Astrocyte (in vitro differentiated cells and primary cell): ENCODE measurements at regions not wholly inside any gene's neighbourhood (a gene's known extent, or its start where the extent isn't known, plus 50 kb on each side); places are given as distances from the start of the nearest gene placed in this dataset.

Experiments
- DNase-seq: peaks from one replicate; pipeline ENCODE4 v3.0.0-alpha.2; 2010; ENCODE audit warnings: low read depth
- FAIRE-seq: peaks from 2 replicates; lab custom pipeline; 2011; peaks lifted over from hg19 to GRCh38; lab: Jason Lieb, UNC
- H2AFZ ChIP-seq: 2 replicates; pipeline ENCODE4 v1.6.0; 2012; ENCODE audit warnings: low read depth, low read length, inconsistent platforms
- H3K27ac ChIP-seq: 2 replicates; pipeline ENCODE4 v1.5.1; 2011; ENCODE audit warnings: low read depth, low read length, inconsistent platforms
- H3K27me3 ChIP-seq: 2 replicates; pipeline ENCODE4 v1.6.0; 2011; ENCODE audit warnings: low read length, inconsistent platforms; ENCODE audit not compliant: insufficient read depth
- H3K36me3 ChIP-seq: 2 replicates; pipeline ENCODE4 v1.5.1; 2011; ENCODE audit warnings: low read length, inconsistent platforms; ENCODE audit not compliant: insufficient read depth
- H3K4me1 ChIP-seq: 2 replicates; pipeline ENCODE4 v1.5.1; 2011; ENCODE audit warnings: low read length, inconsistent platforms; ENCODE audit not compliant: insufficient read depth
- H3K4me2 ChIP-seq: 2 replicates; pipeline ENCODE4 v1.6.0; 2012; ENCODE audit warnings: low read length, inconsistent platforms
- H3K4me3 ChIP-seq: 2 replicates; pipeline ENCODE4 v1.5.1; 2011; ENCODE audit warnings: low read depth, mild to moderate bottlenecking, low read length, inconsistent platforms; ENCODE audit not compliant: insufficient read depth
- H3K79me2 ChIP-seq: 2 replicates; pipeline ENCODE4 v1.6.0; 2012; ENCODE audit warnings: mild to moderate bottlenecking, low read length, inconsistent platforms; ENCODE audit not compliant: insufficient read depth
- H3K9ac ChIP-seq: 2 replicates; pipeline ENCODE4 v1.6.0; 2012; ENCODE audit warnings: mild to moderate bottlenecking, low read length, inconsistent platforms
- H3K9me3 ChIP-seq: 2 replicates; pipeline ENCODE4 v1.5.1; 2012; ENCODE audit warnings: low read depth, mild to moderate bottlenecking, low read length, inconsistent platforms; ENCODE audit not compliant: insufficient read depth
- H4K20me1 ChIP-seq: 2 replicates; pipeline ENCODE4 v1.6.0; 2012; ENCODE audit warnings: low read length, inconsistent platforms; ENCODE audit not compliant: insufficient read depth
- H3K27ac Mint-ChIP-seq: one replicate; pipeline ENCODE4 v1.8.0; 2021; ENCODE audit warnings: mild to moderate bottlenecking, mixed read lengths; ENCODE audit not compliant: unreplicated experiment
- H3K27me3 Mint-ChIP-seq: one replicate; pipeline ENCODE4 v1.8.0; 2021; ENCODE audit warnings: low read depth, mixed read lengths; ENCODE audit not compliant: unreplicated experiment
- H3K36me3 Mint-ChIP-seq: one replicate; pipeline ENCODE4 v1.8.0; 2021; ENCODE audit warnings: low read depth, mixed read lengths; ENCODE audit not compliant: unreplicated experiment
- H3K4me1 Mint-ChIP-seq: one replicate; pipeline ENCODE4 v1.8.0; 2021; ENCODE audit warnings: low read depth, mixed read lengths; ENCODE audit not compliant: unreplicated experiment
- H3K4me3 Mint-ChIP-seq: one replicate; pipeline ENCODE4 v1.8.0; 2021; ENCODE audit warnings: mild to moderate bottlenecking, moderate library complexity, mixed read lengths; ENCODE audit not compliant: unreplicated experiment
- H3K9me3 Mint-ChIP-seq: one replicate; pipeline ENCODE4 v1.8.0; 2021; ENCODE audit warnings: mild to moderate bottlenecking, mixed read lengths; ENCODE audit not compliant: unreplicated experiment
- CTCF ChIP-seq: IDR thresholded peaks from 2 replicates; pipeline ENCODE4 v1.5.1; 2011; ENCODE audit warnings: low read depth, mild to moderate bottlenecking, inconsistent platforms, low read length, moderate library complexity; ENCODE audit not compliant: insufficient read depth
- EZH2 ChIP-seq: IDR thresholded peaks from 2 replicates; pipeline ENCODE4 v1.6.1; 2012; ENCODE audit warnings: mild to moderate bottlenecking, low read length, inconsistent platforms; ENCODE audit not compliant: insufficient read depth

- no peaks in the 10 kb centered on the region for H3K36me3 ChIP-seq
- TF ChIP-seq EZH2 (no peak), CTCF (no peak)
- peaks cover 25% of the 10 kb centered on the region for H3K27me3 Mint-ChIP-seq
- no peak for DNase-seq
- FAIRE-seq: no peak
- no peak overlapping the region for H3K4me3 Mint-ChIP-seq
- H3K9me3 ChIP-seq: peaks cover 5% of the 10 kb centered on the region
- no peak overlapping the region for H2AFZ ChIP-seq
- H3K4me2 ChIP-seq: no peak overlapping the region
- no peaks in the 10 kb centered on the region for H3K79me2 ChIP-seq
- H3K9me3 Mint-ChIP-seq: peaks cover 17% of the 10 kb centered on the region
- H3K27me3 ChIP-seq: peaks cover 2% of the 10 kb centered on the region
- H3K4me1 Mint-ChIP-seq: peaks cover 2% of the 10 kb centered on the region
- H3K4me1 ChIP-seq: no peaks in the 10 kb centered on the region
- H3K9ac ChIP-seq: no peak overlapping the region
- H4K20me1 ChIP-seq: no peaks in the 10 kb centered on the region
- no peaks in the 10 kb centered on the region for H3K36me3 Mint-ChIP-seq
- no peak overlapping the region for H3K4me3 ChIP-seq
- no peak overlapping the region for H3K27ac ChIP-seq
- no peak overlapping the region for H3K27ac Mint-ChIP-seq
These were observed 288.7 kb upstream of the FOXQ1 start for GRCh38 chr6:1023229-1023628.

- Histone ChIP-seq H3K27ac (no peak overlapping the region), H4K20me1 (no peaks in the 10 kb centered on the region), H3K4me3 (no peak overlapping the region), H3K36me3 (no peaks in the 10 kb centered on the region), H2AFZ (no peak overlapping the region), H3K9me3 (peaks cover 5% of the 10 kb centered on the region), H3K4me1 (no peaks in the 10 kb centered on the region), H3K9ac (no peak overlapping the region), H3K79me2 (no peaks in the 10 kb centered on the region), H3K4me2 (no peak overlapping the region), H3K27me3 (peaks cover 4% of the 10 kb centered on the region)
- H3K27me3 Mint-ChIP-seq: peaks cover 25% of the 10 kb centered on the region
- TF ChIP-seq CTCF (no peak), EZH2 (no peak)
- no peak overlapping the region for H3K4me3 Mint-ChIP-seq
- H3K4me1 Mint-ChIP-seq: peaks cover 2% of the 10 kb centered on the region
- FAIRE-seq: no peak
- no peaks in the 10 kb centered on the region for H3K36me3 Mint-ChIP-seq
- H3K27ac Mint-ChIP-seq: no peak overlapping the region
- H3K9me3 Mint-ChIP-seq: peaks cover 17% of the 10 kb centered on the region
- DNase-seq: no peak
These were observed 289.2 kb upstream of the FOXQ1 start for GRCh38 chr6:1022719-1023118.

- Histone ChIP-seq H3K27ac (no peak overlapping the region), H3K27me3 (peaks cover 9% of the 10 kb centered on the region), H2AFZ (no peak overlapping the region), H3K79me2 (no peaks in the 10 kb centered on the region), H3K4me2 (no peak overlapping the region), H3K9ac (no peak overlapping the region), H4K20me1 (no peaks in the 10 kb centered on the region), H3K4me1 (no peaks in the 10 kb centered on the region), H3K4me3 (no peak overlapping the region), H3K9me3 (peaks cover 5% of the 10 kb centered on the region), H3K36me3 (no peaks in the 10 kb centered on the region)
- no peak overlapping the region for H3K4me3 Mint-ChIP-seq
- H3K27me3 Mint-ChIP-seq: peaks cover 25% of the 10 kb centered on the region
- no peaks in the 10 kb centered on the region for H3K36me3 Mint-ChIP-seq
- H3K4me1 Mint-ChIP-seq: no peaks in the 10 kb centered on the region
- no peak for TF ChIP-seq EZH2
- no peak for TF ChIP-seq CTCF
- DNase-seq: no peak
- H3K27ac Mint-ChIP-seq: no peak overlapping the region
- peaks cover 17% of the 10 kb centered on the region for H3K9me3 Mint-ChIP-seq
- no peak for FAIRE-seq
These were observed 291.1 kb upstream of the FOXQ1 start for GRCh38 chr6:1020837-1021236.
